ENCODE measurements at regions not wholly inside any gene's neighbourhood (a gene's known extent, or its start where the extent isn't known, plus 50 kb on each side); places are given as distances from the start of the nearest gene placed in this dataset.

DNA sequence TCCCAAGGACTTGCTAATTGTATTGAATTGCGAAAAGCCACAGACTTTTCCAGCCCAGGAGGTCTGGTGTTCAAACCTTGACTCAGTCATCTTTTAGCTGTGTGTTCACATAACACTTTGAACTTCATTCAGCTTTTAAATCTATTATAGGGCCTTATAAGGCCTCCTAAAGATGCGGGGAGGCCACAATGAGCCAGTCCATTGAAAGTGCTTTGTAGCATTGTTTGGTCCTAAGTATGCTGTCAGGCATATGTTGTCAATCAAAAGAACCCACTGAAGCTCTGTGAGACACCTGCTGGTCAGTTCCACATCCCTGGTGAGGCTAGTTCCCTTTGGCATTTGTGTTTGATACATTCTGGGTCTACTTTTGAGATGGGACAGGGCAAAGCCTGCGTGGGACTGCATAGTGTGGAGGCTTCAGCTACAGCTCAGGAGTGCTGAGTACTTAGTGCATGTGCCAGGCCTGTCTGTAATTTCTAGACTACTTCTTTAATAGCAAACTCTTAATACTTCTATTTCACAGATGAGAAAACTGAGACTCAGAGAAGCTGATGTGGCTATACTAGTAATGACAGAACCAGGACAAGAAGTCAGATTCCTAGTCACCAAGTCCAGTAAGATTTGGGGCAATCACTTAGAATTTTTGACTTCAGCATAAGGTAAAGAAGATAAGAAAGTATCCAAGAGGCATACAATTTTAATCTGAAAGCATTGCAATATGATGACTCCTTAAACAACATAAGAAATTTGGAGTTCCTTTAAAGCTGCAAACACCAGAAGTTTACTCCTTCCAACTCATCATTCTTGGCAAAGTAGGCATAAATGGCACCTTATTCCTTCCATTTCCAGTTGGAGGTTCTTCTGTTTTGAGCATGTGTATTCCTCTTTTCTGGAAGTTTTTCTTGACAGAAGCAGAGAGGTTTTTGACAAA, 213.0 kb downstream of the PDCD6IP start:
- peak; percentile 5 for DNase-seq (ENCODE audit: low read depth)

GRCh38 chr3:34012102-34012461, 213.7 kb downstream of the PDCD6IP start:
- DNase-seq (ENCODE audit: low read depth) = peak; percentile 86

DNA sequence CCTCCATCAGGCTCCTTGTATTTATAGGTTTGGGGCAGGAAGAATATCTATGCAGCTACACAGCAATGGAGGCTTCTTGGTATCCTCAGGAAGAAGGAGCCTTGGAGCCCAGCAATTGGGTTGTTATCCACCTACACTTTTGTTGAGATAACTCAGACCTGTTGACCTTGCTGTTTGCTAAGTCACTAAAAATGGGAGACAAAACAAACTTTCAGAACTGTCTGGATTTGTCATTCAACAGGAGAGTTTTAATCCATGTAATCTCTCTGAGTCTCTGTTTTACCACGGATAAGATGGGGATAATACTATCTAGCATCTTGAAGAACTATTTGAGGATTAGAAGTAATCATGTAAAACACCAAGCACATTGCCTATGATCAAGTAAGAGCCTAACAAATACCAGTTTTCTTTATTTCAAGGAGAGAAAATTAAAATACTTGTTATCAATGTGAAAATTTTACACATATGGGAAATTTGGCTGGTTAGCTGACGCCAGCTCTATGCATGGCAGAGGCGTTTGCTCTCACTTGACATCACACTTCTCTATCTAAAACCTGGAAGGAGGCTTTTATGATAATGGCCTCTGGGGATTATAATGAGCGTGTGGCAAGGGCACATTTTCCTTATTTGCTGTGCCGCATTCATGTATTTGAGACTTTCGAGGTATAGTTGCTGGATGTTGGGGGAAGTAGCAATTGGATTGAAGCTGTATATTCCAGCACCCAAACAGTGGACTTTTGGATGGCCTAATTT, 215.6 kb downstream of the PDCD6IP start:
- DNase-seq (ENCODE audit: low read depth) = no peak

DNA sequence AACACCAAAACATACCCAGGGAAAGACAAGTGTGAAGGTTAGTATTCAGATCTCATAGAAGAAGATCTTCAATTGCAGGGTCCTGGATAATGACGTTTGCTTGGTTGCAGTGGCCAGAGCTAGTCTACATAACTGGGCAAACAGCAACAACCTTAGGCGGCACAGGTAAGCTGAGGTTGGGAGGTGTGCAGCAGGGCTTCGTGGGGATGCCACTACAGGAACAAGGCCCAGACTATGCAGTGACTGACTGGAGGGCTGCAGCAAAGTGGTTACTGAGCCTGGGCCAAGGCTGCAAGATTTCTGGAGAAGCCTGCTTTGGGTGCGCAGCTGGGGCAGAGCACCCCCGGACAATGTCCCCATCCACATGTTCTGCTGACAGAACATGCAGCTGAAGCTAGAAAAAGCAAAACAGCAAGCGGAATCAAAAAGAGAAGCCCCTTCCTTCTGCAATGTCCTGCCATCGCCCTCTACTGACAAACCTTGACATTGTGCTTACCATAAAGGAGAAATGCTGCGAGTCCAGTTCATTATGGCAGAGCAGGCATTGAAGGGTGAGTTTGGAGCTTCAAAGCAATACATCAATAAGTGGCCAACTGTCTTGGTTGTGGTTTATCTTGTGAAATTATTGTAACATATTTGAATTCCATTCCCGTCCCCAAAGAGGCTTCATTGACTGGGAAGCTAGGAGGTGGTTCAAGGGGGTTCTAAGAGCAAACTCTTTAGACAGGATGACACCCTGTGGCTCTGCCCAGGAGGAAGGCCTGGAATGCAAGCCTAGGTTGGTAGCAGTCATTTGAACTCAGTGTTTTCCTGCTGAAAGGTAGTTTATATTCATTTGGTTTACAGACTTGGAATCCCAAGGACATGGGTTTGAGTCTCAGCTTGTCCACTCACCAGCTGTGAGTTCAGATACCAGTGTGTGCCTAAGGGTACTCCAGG, 217.0 kb downstream of the PDCD6IP start:
- DNase-seq (ENCODE audit: low read depth) = peak; percentile 3

- DNase-seq (ENCODE audit: low read depth) = no peak
These were observed 218.6 kb downstream of the PDCD6IP start for GRCh38 chr3:34016925-34017587.

DNA sequence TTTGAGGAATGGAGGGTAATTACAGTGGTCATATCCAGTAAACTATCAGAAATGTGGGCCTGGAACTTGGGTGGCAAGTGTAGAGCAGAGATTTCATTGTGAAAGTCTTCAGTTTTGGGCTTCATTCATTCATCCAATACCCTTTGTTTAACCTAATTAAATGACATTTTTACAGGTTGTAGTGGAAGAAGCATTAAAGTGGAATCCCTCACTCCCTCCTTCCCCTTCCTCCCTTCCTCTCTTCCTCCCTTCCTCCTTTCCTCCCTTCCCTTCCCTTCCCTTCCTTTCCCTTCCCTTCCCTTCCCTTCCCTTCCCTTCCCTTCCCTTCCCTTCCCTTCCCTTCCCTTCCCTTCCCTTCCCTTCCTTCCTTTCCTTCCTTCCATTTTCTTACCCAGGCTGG, 219.3 kb downstream of the PDCD6IP start:
- no peak for DNase-seq (ENCODE audit: low read depth)

- DNase-seq (ENCODE audit: low read depth) = no peak
These were observed 220.7 kb downstream of the PDCD6IP start for GRCh38 chr3:34019158-34019557.

DNA sequence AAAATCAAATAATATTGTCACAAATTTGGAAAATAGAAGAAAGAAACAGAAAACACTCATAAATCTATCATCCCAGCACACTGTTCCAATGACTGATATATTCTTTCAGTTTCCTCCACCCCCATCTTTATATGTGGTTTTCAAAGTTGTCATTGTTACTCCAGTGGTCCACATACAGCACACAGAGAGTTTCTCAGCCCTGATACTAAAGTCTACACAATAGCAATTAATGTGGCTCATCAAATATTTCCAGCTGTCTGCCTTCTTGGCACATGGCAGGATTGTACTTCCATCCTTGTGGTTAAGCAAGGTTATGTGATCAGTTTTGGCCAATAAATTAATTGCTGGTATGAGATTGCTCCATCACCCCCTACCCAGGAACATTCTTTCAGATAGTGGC, 221.7 kb downstream of the PDCD6IP start:
- no peak for DNase-seq (ENCODE audit: low read depth)

DNA sequence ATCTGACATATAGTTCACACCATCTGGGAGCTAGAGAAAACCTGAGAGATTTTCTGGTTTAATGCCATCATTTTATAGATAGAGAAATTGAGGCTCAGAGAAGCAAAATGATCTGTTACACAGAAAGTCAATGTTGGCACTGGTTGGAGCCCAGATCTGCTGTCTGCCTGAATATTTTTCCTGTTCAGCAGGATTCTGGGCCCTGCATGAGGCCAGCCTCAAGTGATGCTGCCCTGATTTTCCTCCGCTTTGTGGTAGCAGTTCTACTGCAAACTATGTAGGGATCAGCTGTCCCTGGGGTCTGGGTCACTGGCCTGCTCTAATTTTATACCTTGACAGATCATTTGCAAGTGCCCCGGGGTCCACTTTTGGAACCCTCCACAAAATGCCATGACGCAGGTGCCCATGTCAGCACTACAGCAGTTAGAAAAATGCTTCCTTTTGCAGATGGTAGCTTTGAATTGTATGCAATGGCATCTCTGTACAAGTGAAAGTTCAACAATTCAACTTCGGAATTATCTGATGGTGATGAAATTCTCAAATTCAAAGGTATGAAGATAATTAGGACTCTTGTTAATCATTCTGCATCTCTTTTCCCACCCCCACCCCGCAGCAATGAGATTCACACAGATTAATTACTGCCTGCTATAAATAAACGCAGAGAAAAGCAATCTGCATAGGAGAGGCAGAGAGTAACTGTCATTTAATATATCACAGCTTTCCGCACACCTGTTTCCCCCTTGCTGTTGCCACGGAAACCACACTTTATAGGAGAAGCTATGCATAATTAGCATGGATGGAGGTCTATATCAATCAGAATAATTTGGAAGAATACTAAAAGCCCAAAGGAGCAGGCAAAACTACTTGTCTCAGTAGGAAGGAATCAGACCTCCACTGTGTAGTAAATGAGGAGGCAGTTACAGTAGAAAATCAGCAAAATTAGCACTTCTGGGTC, 222.6 kb downstream of the PDCD6IP start:
- no peak for DNase-seq (ENCODE audit: low read depth)

DNA sequence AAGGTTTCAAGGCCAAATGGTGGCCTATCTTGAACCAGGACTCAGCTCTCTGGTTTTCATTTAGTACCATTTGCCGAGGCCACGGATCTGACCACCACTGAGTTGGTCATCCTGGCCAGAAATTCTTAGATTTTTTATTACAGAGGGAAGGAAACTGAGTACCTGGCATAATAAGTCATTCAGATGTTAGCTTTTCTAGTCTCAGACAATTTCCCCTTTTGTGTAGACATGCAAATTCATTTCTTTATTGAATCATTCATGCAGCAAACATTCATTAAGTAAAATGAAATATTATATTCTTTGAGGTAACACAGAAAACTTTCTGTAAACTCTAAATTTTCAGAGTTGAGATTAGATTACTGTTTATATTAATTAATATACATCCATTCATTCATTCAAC, 223.7 kb downstream of the PDCD6IP start:
- no peak for DNase-seq (ENCODE audit: low read depth)

- DNase-seq (ENCODE audit: low read depth) = no peak
These were observed 226.2 kb downstream of the PDCD6IP start for GRCh38 chr3:34024447-34025240.

DNA sequence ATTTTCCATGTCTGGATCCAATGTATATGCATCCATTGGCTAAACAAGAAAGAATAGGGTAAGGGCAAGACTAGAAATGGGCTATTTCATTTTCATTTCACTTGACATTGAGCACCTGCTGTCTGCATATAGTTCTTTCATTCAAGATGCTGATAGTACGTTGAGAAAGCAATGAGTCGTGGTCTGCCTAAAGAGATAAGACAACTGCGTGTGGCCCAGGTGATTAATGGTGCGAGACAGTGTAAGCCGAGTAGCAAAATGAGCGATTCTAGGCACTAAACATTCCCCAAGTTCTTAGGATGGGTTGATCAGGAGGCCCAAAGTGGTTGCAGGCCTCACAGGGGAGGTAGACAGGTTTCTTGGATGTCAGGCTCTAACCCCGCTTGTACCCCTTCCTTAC, 235.4 kb downstream of the PDCD6IP start:
- DNase-seq (ENCODE audit: low read depth) = no peak

DNA sequence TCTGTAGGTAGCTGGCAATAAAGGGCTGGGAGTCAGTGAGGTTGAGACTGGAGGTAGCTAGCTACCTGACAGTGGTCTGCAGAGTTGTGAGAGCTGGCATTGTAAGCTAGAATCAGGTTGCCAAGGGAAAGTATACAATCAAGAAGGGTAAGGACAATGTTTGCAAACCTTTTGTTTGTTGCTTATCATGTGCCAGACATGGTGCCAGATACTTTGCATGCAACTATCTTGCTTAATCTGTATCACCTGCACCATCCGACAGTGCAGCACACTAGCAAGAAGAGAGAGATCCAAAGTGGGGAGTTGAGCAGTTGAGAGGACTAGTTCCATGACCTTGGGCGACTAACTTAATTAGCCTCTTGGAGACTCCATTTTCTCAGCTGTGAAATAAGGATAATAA, 236.4 kb downstream of the PDCD6IP start:
- DNase-seq (ENCODE audit: low read depth) = no peak

DNA sequence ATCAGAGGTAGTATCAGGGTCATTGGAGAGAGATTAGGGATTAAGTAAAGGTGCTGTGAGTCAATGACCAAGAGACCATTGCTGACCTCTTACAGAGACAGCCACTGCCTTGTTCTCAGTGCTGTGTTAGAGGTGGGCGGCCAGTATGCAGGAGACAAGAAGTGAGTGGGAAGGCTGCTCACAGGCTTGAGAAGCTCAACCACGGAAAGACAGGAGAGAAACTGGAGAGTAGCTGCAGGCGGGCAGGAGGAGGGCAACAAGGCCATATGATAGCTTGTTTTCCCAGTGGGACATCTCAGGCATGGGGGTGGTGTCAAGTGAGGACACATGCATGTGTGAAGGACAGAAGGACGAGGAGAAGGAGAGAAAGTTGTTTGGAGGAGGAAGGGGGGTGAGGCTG, 237.3 kb downstream of the PDCD6IP start:
- no peak for DNase-seq (ENCODE audit: low read depth)

- no peak for DNase-seq (ENCODE audit: low read depth)
These were observed 238.8 kb downstream of the PDCD6IP start for GRCh38 chr3:34037260-34037659.

GRCh38 chr3:34038131-34038530, 239.7 kb downstream of the PDCD6IP start:
- DNase-seq (ENCODE audit: low read depth) = no peak

DNA sequence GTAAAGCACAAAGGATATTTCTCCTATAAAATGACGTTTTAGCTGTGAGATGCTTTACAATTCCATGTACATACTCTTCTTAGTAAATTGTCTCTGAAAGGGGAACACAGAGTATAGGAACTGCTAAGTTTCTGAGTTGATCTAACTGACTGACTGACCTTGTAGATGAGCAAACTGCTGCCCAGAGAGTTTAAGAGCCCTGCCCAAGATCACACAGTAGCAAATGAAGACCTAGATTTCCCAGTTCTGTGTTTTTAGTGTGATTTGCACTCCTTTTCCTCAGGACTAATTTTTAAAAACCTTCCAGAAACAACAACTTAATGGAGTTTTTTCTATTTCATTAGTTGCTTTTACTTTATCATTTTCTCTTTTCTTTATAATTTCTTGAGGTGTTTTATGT, 247.7 kb downstream of the PDCD6IP start:
- no peak for DNase-seq (ENCODE audit: low read depth)

GRCh38 chr3:34053626-34054025, 255.2 kb downstream of the PDCD6IP start:
- DNase-seq (ENCODE audit: low read depth) = no peak

DNA sequence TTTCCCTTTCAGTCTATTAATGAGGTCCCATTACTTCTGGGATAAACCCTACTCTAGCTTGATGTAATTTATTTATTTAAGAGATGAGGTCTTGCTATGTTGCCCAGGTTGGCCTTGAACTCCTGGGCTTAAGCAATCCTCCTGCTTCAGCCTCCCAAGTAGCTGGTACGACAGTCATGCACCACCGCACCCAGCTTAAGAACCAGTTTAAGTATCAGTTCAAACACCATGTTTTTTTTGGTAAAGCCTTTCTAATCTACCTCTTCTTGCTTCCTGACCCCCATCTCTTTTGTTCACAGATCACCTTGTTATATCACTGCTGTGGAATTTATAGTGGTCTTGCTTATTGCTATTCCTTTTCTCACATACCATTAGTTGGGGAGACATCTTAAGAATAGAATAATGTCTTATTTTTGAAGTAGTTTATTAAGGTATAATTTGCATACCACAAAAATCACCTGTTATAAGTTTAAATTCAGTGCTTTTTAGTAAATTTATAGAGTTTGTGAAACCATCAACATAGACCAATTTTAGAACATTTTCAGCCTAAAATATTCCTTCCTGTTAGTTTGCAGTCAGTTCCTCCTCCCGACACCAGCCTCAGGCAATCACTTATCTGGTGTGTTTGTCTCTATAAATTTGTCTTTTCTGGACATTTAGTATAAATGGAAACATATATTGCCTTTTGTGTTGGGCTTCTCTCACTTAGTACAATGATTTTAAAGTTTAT, 257.9 kb downstream of the PDCD6IP start:
- no peak for DNase-seq (ENCODE audit: low read depth)
